ENCODE measurements at regions not wholly inside any gene's neighbourhood (a gene's known extent, or its start where the extent isn't known, plus 50 kb on each side); places are given as distances from the start of the nearest gene placed in this dataset.
"Not testable (repeated sequence)": the region's sequence is repeated elsewhere in the genome, so short reads cannot be mapped to it uniquely, and the experiment has no call there.

DNA sequence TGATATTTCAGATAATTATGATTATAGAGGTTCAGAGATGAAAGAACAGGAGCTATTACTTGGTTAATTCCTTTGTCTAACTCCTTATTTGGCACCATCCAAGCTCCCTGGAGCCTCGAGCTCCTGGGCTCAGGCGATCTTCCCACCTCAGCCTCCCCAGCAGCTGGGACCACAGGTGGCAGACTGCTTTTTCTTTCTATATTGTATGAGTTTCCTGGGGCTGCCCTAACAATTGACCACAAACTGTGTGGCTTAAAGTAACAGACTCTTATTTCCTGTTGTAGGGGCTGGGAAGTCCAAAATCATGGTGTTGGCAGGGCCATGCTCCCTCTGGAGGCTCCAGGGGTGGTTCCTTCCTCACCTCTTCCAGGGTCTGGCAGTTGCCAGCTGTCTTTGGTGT lies 163.3 kb upstream of the ADCY1 start:
- DNase-seq: no peak

DNA sequence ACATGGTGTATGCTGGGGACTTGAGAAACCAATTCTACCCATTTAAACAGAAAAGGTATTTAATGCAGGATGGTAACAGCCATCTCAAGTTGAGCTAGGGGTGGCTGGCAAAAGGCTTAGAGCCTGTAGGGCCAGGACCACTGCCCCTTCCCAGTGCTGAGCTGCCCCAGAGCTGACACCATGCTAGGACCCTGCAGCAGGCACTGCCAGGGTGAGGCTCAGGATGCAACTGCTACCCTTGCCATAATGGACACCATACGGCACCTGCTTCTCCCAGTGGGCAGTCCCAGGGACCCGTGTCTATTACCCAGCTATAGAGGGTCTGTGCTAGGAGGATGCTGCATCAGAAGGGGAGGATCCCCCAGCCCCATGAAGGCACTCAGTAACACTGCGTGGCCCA lies 160.7 kb upstream of the ADCY1 start:
- DNase-seq: no peak

- no peak for DNase-seq
These were observed 159.9 kb upstream of the ADCY1 start for GRCh38 chr7:45414226-45414625.

- DNase-seq: no peak
These were observed 158.9 kb upstream of the ADCY1 start for GRCh38 chr7:45415265-45415664.

DNA sequence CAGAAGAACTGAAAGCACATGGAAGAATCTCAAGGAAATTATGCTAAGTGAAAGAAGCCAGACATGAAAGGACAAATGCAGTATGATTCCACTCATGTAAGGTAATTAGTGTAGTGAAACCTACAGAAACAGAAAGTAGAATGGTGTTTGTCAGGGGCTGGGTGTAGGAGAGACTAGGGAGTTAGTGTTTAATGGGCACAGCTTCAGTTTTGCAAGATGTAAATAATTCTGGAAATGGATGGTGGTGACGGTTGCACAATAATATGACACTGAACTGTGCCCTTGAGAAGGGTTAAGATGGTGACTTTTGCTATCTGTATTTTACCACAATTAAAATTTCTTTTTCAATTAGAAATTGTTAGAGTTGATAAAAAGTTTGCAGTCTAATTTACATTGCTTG lies 157.3 kb upstream of the ADCY1 start:
- no peak for DNase-seq

DNA sequence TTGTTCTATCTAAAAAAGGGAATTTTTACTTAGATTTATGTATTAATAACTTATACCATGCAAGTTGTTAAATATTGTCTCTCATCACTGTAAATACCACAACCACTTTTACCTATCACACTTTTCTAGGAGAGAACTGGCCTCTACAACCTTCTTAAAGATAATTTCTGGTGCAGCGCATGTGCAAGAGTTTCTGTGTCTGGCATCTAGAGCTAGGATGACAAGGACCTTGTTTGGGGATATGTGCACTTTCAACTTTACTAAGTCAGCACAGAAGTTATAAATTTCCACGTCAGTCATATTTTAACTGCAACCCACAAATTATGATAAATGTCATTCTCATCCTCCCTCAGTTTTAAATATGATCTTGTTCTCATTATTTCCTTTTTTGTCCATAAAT lies 156.9 kb upstream of the ADCY1 start:
- DNase-seq: no peak

GRCh38 chr7:45417735-45418134 lies 156.4 kb upstream of the ADCY1 start:
- DNase-seq: no peak

DNA sequence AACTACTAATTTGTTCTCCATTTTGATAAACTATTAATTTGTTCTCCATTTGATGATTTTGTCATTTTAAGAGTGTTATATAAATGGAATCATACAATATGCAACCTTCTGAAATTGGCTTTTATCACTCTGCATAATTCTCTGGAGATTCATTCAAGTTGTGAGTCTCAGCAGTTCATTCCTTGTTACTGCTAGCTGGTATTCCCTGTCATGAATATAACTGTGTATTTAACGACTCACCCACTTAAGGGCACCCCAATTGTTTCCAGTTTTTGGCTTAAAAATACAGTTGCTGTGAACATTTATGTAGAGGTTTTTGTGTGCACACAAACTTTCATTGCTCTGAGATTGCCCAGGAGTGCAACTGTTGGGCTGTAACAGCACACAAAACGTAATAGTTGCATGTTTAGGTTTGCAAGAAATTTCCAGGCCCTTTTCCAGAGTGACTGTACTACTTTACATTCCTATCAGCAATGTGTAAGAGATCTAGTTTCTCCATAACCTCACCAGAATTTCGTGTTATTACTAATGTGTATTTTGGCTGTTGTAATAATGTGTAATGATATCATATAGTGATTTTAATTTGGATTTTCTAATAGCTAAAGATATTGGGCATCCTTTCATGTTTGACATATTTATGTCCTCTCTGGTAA lies 153.2 kb upstream of the ADCY1 start:
- DNase-seq: no peak

DNA sequence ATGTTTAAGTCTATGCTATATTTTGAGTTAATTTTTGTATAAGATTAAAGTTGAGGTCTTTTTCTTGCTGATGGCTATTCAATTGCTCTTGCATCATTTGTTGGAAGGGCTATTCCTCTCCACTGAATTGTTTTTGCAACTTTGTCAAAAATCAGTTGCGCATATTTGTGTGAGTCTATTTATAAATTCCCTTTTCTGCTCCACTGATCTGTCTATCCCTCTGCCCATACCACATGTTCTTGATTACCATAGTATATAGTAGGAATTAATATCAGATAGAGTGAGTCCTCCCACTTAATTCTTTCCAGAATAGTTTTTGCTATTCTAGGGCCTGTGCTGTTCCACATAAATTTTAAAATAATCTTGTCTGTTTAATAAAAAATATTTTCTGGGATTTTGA lies 152.4 kb upstream of the ADCY1 start:
- DNase-seq: no peak

DNA sequence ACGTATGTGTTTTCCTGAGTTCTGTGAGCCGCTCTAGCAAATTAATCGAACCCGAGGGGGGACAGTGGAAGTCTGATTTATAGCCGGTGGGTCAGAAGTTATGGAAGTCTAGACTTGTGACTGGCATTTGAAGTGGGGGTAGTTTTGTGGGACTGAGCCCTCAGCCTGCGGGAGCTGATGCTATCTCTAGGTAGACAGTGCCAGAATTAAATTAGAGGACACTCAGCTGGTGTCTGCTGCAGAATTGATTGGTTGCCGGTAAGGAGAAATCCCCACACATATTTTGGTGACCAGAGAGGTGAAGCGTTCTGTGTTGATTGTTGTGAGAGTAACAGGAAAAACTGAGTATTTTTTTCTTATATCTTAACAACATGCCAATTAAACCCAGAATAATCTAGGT lies 143.8 kb upstream of the ADCY1 start:
- no peak for DNase-seq

DNA sequence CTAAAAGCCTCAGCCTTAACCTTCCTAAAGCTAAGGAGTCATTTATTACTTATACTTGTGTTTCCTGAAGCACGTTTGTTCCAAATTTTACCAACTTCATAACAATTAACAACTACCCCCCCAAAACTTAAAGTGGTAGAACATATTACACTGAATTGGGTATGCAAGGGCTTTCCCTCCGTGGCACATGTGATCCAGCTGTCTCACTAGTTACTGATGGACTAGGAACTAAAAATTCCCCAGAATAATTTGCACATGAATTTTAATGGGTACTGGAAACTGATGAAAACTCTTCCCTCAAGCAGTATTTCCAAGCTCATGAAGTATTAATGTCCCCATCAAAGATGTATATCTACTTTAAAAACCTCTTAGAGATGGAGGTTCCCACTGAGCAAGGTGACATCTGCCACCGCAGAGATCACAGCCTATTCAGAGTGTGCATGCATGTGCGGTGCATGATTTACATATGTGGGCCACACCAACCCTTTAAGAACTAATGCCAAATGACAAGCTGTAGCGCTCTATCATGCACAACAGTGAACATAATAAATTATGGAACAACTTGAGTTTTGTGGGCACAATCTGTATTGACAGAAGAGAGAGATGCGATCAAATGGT lies 139.9 kb upstream of the ADCY1 start:
- no peak for DNase-seq

- no peak for DNase-seq
These were observed 139.0 kb upstream of the ADCY1 start for GRCh38 chr7:45435131-45435530.

- no peak for DNase-seq
These were observed 138.3 kb upstream of the ADCY1 start for GRCh38 chr7:45435846-45436245.

GRCh38 chr7:45440776-45441175 lies 133.4 kb upstream of the ADCY1 start:
- DNase-seq: not testable (repeated sequence)

- DNase-seq: no peak
These were observed 130.9 kb upstream of the ADCY1 start for GRCh38 chr7:45443263-45443662.

- DNase-seq: no peak
These were observed 127.8 kb upstream of the ADCY1 start for GRCh38 chr7:45446195-45446944.

- no peak for DNase-seq
These were observed 126.9 kb upstream of the ADCY1 start for GRCh38 chr7:45447296-45447695.

- no peak for DNase-seq
These were observed 123.5 kb upstream of the ADCY1 start for GRCh38 chr7:45450571-45451204.

DNA sequence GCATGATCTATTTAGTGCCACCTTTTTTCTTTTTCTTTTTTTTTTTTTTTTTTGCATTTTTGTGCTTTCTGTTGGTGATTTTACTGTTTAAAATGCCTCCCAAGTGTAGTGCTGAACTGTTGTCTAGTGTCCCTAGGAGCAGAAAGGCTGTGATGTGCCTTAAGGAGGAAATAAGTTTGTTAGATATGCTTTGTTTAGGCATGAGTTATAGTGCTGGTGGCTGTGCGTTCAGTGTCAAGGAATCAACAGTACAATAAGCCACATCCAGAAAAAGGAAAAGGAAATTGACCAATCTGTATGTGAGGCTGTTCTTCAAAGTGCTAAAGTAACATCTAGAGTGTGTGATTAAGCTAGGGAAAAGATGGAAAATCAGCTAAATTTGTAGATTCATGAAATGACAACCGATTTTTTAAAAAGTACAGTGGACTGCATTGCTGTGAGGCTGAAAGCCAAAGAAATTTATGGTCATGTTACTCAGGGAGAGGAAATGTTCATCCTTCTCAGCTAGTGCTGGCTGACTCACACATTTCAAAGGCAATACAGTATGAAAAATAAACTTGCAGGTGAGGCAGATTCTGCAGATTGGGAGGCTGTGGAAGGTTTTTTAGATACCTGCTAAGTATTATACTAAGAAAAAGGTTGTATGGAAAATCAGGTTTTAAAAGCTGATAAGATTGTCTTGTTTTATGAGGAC lies 122.7 kb upstream of the ADCY1 start:
- DNase-seq: no peak

DNA sequence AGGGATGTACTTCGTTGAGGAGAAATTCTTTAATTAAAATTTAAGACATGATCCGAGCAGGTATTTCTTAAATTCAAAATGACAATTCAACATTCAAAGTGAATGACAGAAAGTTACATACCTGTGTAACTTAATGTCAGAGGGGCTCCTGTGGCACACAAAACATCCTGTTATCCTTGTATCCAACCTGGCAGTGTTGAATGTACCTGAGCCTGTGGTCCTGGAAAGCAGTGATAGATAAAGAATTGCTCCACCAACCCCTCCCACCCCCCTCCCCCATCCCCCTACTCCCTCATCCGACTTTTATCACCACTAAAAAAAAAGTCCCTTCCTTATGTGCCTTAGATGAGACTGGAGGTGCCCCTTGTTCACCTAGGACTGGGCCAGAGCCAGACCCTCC lies 119.4 kb upstream of the ADCY1 start:
- DNase-seq: no peak

- DNase-seq: no peak
These were observed 118.5 kb upstream of the ADCY1 start for GRCh38 chr7:45455662-45456061.

DNA sequence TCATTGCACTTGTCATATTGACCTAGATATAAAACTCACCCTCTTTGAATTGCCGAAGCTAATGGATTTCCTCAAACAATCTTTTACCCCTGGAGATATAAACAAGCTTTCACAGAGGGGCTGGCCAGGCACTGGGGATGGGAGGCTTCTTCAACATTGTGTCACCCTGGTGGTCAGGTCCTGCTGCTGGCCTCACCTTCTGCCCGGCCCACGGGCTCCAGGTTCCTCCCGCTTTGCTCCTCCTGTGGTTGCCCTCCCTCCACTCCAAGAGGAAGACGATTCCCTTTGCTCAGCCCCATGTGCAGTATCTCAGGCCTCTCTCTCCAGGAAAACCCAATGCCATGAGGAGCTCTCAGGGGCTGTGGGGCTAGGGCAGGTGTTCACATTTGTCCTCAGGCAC lies 118.1 kb upstream of the ADCY1 start:
- DNase-seq: no peak
